ENCODE measurements at regions not wholly inside any gene's neighbourhood (a gene's known extent, or its start where the extent isn't known, plus 50 kb on each side); places are given as distances from the start of the nearest gene placed in this dataset.

- peak in 1 of 5 experiments; percentile 24 for TF ChIP-seq CTCF (IDR thresholded peaks at IDR 0.05 in 4 of 5, conservative IDR thresholded peaks at IDR 0.05 in 1 of 5)
- TF ChIP-seq POLR2A (IDR thresholded peaks at IDR 0.05) = no peak
Observed at GRCh38 chr4:134470544-134470943, 269.0 kb upstream of the PABPC4L start.

All from gastrocnemius medialis (tissue), 4 donors.